WTC11 (cell line): ENCODE measurements at regions not wholly inside any gene's neighbourhood (a gene's known extent, or its start where the extent isn't known, plus 50 kb on each side); places are given as distances from the start of the nearest gene placed in this dataset.

Source experiments
- ATAC-seq: fragments of 200-7000 bp; cut with Tn5 transposase; 2 replicates; pipeline ENCODE4 v1.10.0; 2021; ENCODE audit warnings: mild to moderate bottlenecking, moderate library complexity
- CTCF ChIA-PET: fragments of 300-600 bp; sonication (Branson Sonifier 250); formaldehyde crosslinking; loops from one replicate; lab custom pipeline; 2021; ENCODE audit warnings: antibody characterized with exemption; lab: Charles Lee
- POLR2A ChIA-PET: fragments of 350-600 bp; sonication (Branson Sonifier 250); formaldehyde crosslinking; loops from one replicate; lab custom pipeline; 2021; ENCODE audit warnings: antibody characterized with exemption; lab: Charles Lee
- DNase-seq: peaks from one replicate; pipeline ENCODE4 v3.0.0; 2021; ENCODE audit warnings: low spot score
- H3K27ac Mint-ChIP-seq: 2 replicates; pipeline ENCODE4 v1.8.0; 2021; ENCODE audit warnings: mixed read lengths
- H3K27me3 Mint-ChIP-seq: 2 replicates; pipeline ENCODE4 v1.8.0; 2021; ENCODE audit warnings: low read depth, mild to moderate bottlenecking, moderate library complexity, mixed read lengths
- H3K36me3 Mint-ChIP-seq: 2 replicates; pipeline ENCODE4 v1.8.0; 2021; ENCODE audit warnings: mixed read lengths
- H3K4me1 Mint-ChIP-seq: 2 replicates; pipeline ENCODE4 v1.8.0; 2022; ENCODE audit warnings: mixed read lengths
- H3K4me3 Mint-ChIP-seq: 2 replicates; pipeline ENCODE4 v1.8.0; 2021; ENCODE audit warnings: mild to moderate bottlenecking, moderate library complexity, mixed read lengths
- H3K9me3 Mint-ChIP-seq: 2 replicates; pipeline ENCODE4 v1.8.0; 2021; ENCODE audit warnings: mixed read lengths
- AR ChIP-seq: fragments of 250-450 bp; sonication (Bioruptor Pico); IDR thresholded peaks from 2 replicates; pipeline ENCODE4 v1.9.0; 2021; ENCODE audit warnings: mild to moderate bottlenecking
- ATF6 ChIP-seq: sonication (generic); formaldehyde crosslinking; IDR thresholded peaks from 2 replicates; pipeline ENCODE4 v1.8.1; 2023; ENCODE audit warnings: mild to moderate bottlenecking, missing genetic modification reagents
- CREB1 ChIP-seq: sonication (generic); formaldehyde crosslinking; IDR thresholded peaks from 2 replicates; pipeline ENCODE4 v1.8.0; 2023; ENCODE audit warnings: mild to moderate bottlenecking, missing genetic modification reagents
- FOXK1 ChIP-seq: sonication (generic); formaldehyde crosslinking; IDR thresholded peaks from 2 replicates; pipeline ENCODE4 v1.8.0; 2022; ENCODE audit warnings: mild to moderate bottlenecking, moderate library complexity, missing genetic modification reagents
- FOXP1 ChIP-seq: sonication (generic); formaldehyde crosslinking; IDR thresholded peaks from 2 replicates; pipeline ENCODE4 v1.8.0; 2022; ENCODE audit warnings: missing genetic modification reagents, mild to moderate bottlenecking, moderate library complexity, borderline replicate concordance
- GABPB1 ChIP-seq: sonication (generic); formaldehyde crosslinking; IDR thresholded peaks from 2 replicates; pipeline ENCODE4 v1.8.1; 2023; ENCODE audit warnings: mild to moderate bottlenecking, missing genetic modification reagents
- NR1H2 ChIP-seq: sonication (generic); formaldehyde crosslinking; IDR thresholded peaks from 2 replicates; pipeline ENCODE4 v1.9.0; 2021; ENCODE audit warnings: mild to moderate bottlenecking, moderate library complexity, missing genetic modification reagents
- PRRX2 ChIP-seq: fragments of 250-450 bp; sonication (Bioruptor Pico); IDR thresholded peaks from 2 replicates; pipeline ENCODE4 v1.8.0; 2021; ENCODE audit warnings: mild to moderate bottlenecking
- SP1 ChIP-seq: sonication (generic); formaldehyde crosslinking; conservative IDR thresholded peaks from 2 replicates; pipeline ENCODE4 v1.8.1; 2022; ENCODE audit warnings: missing genetic modification reagents
- TEAD4 ChIP-seq: sonication (generic); formaldehyde crosslinking; IDR thresholded peaks from 2 replicates; pipeline ENCODE4 v1.8.0; 2022; ENCODE audit warnings: mild to moderate bottlenecking, missing genetic modification reagents
- TP53 ChIP-seq: sonication (generic); formaldehyde crosslinking; IDR thresholded peaks from 2 replicates; pipeline ENCODE4 v1.8.1; 2023; ENCODE audit warnings: mild to moderate bottlenecking, missing genetic modification reagents
- ZNF416 ChIP-seq: fragments of 250-450 bp; sonication (Bioruptor Pico); IDR thresholded peaks from 2 replicates; pipeline ENCODE4 v1.9.0; 2021; ENCODE audit warnings: mild to moderate bottlenecking, inconsistent platforms
- ZNF423 ChIP-seq: fragments of 250-450 bp; sonication (Bioruptor Pico); IDR thresholded peaks from 2 replicates; pipeline ENCODE4 v2.1.2; 2022; ENCODE audit warnings: mild to moderate bottlenecking, moderate library complexity
- ZNF512 ChIP-seq: sonication (generic); formaldehyde crosslinking; IDR thresholded peaks from 2 replicates; pipeline ENCODE4 v1.8.1; 2022; ENCODE audit warnings: missing genetic modification reagents, borderline replicate concordance
- ZSCAN18 ChIP-seq: fragments of 250-450 bp; sonication (Bioruptor Pico); IDR thresholded peaks from 2 replicates; pipeline ENCODE4 v2.1.2; 2022; ENCODE audit warnings: mild to moderate bottlenecking, moderate library complexity
- TF ChIP-seq, protein P1 (sequence below): sonication (generic); formaldehyde crosslinking; IDR thresholded peaks from 2 replicates; pipeline ENCODE4 v1.8.1; 2023; ENCODE audit warnings: mild to moderate bottlenecking, moderate library complexity, missing genetic modification reagents
- TF ChIP-seq, protein P2 (sequence below): sonication (generic); formaldehyde crosslinking; IDR thresholded peaks from 2 replicates; pipeline ENCODE4 v1.8.1; 2022; ENCODE audit warnings: low read depth, mild to moderate bottlenecking, moderate library complexity, missing genetic modification reagents, borderline replicate concordance
- TF ChIP-seq, protein P3 (sequence below): sonication (generic); formaldehyde crosslinking; IDR thresholded peaks from 2 replicates; pipeline ENCODE4 v1.8.0; 2022; ENCODE audit warnings: mild to moderate bottlenecking, missing genetic modification reagents
- TF ChIP-seq, protein P4 (sequence below): fragments of 250-450 bp; sonication (Bioruptor Pico); IDR thresholded peaks from 2 replicates; pipeline ENCODE4 v1.9.0; 2021; ENCODE audit warnings: mild to moderate bottlenecking

- ChIA-PET POLR2A (no interaction called here), CTCF (interaction anchor here (1.7 kb wide), 1 partner anchor 10 kb away, joined by 9 read pairs; no protein-coding TSS in a partner anchor)
- H3K4me1 Mint-ChIP-seq: peaks cover 14% of the 10 kb centered on the region
- no peak for DNase-seq
- no peak overlapping the region for H3K27ac Mint-ChIP-seq
- TF ChIP-seq, protein P1, sequence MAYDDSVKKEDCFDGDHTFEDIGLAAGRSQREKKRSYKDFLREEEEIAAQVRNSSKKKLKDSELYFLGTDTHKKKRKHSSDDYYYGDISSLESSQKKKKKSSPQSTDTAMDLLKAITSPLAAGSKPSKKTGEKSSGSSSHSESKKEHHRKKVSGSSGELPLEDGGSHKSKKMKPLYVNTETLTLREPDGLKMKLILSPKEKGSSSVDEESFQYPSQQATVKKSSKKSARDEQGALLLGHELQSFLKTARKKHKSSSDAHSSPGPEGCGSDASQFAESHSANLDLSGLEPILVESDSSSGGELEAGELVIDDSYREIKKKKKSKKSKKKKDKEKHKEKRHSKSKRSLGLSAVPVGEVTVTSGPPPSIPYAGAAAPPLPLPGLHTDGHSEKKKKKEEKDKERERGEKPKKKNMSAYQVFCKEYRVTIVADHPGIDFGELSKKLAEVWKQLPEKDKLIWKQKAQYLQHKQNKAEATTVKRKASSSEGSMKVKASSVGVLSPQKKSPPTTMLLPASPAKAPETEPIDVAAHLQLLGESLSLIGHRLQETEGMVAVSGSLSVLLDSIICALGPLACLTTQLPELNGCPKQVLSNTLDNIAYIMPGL (CRISPR knock-in tag): no peak
- TF ChIP-seq, protein P2, sequence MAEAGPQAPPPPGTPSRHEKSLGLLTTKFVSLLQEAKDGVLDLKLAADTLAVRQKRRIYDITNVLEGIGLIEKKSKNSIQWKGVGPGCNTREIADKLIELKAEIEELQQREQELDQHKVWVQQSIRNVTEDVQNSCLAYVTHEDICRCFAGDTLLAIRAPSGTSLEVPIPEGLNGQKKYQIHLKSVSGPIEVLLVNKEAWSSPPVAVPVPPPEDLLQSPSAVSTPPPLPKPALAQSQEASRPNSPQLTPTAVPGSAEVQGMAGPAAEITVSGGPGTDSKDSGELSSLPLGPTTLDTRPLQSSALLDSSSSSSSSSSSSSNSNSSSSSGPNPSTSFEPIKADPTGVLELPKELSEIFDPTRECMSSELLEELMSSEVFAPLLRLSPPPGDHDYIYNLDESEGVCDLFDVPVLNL (CRISPR knock-in tag): no peak
- no peak for TF ChIP-seq NR1H2 (CRISPR knock-in tag)
- TF ChIP-seq ZNF423 (CRISPR knock-in tag): no peak
- no peak for TF ChIP-seq ZNF416 (CRISPR knock-in tag)
- no peak for TF ChIP-seq FOXK1 (CRISPR knock-in tag)
- no peak for TF ChIP-seq ZNF512
- no peak for TF ChIP-seq PRRX2 (CRISPR knock-in tag)
- TF ChIP-seq, protein P3, sequence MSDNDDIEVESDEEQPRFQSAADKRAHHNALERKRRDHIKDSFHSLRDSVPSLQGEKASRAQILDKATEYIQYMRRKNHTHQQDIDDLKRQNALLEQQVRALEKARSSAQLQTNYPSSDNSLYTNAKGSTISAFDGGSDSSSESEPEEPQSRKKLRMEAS (CRISPR knock-in tag): no peak
- TF ChIP-seq SP1 (CRISPR knock-in tag): no peak
- TF ChIP-seq CREB1 (CRISPR knock-in tag): no peak
- no peak for TF ChIP-seq AR (CRISPR knock-in tag)
- no peak for TF ChIP-seq FOXP1 (CRISPR knock-in tag)
- TF ChIP-seq, protein P4, sequence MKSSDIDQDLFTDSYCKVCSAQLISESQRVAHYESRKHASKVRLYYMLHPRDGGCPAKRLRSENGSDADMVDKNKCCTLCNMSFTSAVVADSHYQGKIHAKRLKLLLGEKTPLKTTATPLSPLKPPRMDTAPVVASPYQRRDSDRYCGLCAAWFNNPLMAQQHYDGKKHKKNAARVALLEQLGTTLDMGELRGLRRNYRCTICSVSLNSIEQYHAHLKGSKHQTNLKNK (CRISPR knock-in tag): no peak
- no peak for TF ChIP-seq GABPB1 (CRISPR knock-in tag)
- no peak for TF ChIP-seq ATF6 (CRISPR knock-in tag)
- no peak for TF ChIP-seq ZSCAN18 (CRISPR knock-in tag)
- TF ChIP-seq TP53: no peak
- no peak for TF ChIP-seq TEAD4
- H3K36me3 Mint-ChIP-seq: no peaks in the 10 kb centered on the region
- ATAC-seq: no peak
- no peaks in the 10 kb centered on the region for H3K9me3 Mint-ChIP-seq
- no peaks in the 10 kb centered on the region for H3K27me3 Mint-ChIP-seq
- no peak overlapping the region for H3K4me3 Mint-ChIP-seq
Observed at GRCh38 chr1:193755441-193755840, 569.0 kb upstream of the B3GALT2 start.
